SHP77 treated with DMSO at 0.1 percent for 48 hours (cell line): ENCODE measurements at regions not wholly inside any gene's neighbourhood (a gene's known extent, or its start where the extent isn't known, plus 50 kb on each side); places are given as distances from the start of the nearest gene placed in this dataset.
A peak's percentile ranks its signal among the peaks of the same experiment; 100 is the strongest.

Experiments used
- DNase-seq: peaks from one replicate; lab custom pipeline; 2025; lab: John Stamatoyannopoulos, UW

DNA sequence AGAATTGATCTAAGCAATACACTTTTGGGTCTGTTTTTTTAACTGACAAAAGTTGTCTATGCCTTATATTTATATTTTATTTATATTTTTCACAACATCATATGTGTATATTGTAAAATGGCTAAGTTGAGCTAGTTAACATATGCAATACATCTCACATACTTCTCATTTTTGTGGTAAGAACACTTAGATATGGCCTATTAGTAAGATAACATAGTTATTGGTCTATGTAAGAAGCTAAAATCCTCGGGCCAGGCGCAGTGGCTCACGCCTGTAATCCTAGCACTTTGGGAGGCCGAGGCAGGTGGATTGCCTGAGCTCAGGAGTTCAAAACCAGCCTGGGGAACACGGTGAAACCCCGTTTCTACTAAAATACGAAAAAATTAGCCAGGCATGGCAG is 275.6 kb upstream of the ID2 start:
- DNase-seq, result no peak

DNA sequence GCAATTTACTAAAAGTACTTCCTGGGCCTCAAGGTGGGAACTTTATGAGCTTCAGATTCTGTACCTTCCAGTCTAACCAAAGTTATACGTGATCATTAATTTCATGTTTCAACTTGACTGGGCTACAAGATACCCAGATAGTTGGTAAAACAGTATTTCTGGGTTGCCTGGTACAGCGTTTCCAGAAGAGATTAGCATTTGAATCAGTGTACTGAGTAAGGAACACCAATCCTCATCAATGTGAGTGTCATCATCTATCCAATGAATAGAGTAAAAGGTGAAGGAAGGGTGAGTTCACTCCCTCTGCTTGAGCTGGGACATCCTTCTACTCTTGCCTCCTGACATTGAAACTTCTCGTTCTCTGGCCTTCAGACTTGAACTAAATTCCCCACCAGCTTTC is 274.5 kb upstream of the ID2 start:
- DNase-seq, result no peak

DNA sequence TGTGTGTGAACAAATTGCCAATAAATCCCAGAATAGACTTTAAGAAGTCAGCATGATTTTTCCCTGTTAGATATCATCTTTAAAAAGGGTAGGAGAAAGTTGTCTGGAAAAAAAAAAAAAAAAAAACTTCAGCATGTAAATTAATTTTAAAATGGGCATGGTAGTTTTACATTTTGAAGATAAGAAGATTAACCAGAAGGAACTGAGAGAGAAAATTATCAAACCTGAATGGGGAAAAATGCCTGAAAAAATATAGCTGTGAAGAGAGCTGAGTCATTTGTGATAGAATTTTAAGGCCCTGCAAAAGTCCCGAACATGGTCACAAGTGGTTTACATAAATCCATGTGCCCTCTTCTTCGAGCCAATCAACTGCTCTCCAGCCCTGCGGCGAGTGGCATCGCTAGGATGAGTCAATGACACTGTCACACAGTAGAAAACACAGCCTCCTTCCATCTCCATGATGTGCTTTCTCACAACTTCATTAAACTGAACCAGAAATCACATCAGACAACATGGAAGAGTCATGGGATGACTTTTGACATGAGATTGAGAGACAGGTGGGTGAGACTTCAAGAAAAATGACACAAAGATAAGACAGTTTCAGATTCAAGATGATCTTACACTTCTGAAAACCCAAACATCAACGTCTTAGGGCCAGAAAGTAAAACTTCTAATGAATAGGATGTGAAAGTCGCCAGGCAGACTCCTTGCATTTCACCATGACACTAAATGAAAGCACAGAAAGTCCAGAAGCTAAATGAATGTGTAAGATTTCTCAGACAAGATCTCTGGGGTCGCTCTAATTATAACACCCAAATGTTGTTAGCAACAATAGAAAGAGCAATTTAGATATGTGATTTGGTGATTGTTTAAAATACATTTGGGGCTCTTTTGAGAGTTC is 273.0 kb upstream of the ID2 start:
- no peak for DNase-seq

DNA sequence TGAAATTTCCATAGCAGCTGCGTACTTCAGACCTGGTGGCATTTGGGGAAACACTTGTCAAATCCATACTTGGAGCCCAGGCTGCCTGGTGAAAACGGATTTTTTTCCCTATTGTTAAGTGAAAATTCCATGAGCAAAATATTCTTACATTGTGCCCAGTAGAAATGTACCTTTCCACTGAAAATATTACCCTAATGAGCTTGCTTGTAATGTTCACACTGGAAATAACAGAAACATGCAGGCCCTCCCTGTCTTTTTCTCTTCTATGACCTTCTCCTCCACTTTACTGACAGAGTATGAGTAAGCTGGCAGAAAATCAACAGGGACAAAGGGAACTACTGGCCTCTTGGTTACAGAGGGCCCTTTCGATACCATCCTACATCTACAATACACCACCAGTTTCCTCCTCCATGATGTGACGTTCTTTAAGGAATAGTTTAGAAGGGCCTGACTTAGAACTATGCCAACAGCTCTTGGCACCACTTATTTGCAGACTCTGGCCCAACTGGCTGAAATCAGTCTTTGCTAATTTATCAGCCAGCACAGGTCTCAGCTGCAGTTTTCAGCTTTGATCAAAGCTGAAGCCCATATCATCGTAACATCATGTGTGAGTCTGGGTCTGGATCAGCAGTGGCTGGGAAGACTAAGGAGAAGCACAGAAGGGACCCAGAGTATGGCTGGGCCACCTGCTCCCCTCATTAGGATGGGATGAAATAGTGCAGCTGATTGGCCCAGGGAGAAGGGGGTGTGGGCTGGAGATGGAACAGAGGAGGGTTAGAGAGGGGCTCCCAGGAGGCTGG is 272.2 kb upstream of the ID2 start:
- DNase-seq, result no peak

DNA sequence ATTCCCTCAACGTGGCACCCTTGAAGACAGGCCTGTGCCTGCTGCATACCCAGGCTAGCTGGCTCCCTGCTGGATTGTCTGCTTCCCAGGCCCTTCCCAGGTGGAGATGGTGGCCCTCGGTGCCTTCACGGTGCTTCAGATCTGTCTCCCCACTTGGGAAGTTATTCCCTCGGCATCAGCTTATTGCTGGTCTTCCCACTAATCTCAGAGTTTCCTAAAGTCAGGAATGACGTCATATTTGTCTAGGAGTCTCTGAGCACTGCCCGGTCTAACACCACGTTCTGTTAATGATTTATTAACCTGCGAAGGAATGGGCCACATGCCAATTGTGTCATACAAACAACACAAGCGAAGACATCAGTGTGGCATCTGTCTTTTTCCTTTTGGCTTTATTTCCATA is 269.8 kb upstream of the ID2 start:
- peak; percentile 44 for DNase-seq

DNA sequence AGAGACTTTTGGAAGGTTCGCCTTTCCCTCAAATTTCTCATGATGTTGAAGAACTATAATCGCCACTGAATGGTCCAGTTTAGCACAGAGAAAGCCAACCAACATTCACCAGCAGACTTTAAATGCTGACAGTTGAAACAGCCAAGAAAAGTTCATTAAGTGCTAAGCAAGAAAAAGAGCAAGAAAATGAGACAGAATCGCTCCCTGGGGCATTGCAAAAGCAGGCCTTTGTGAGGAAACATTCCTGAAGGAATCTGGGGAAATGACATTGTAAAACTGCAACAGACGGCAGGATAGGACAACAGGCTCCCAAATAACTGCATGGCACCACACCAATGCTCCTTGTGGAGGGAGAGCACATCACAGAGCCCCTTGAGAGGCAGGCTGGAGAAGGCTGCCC is 269.3 kb upstream of the ID2 start:
- no peak for DNase-seq

DNA sequence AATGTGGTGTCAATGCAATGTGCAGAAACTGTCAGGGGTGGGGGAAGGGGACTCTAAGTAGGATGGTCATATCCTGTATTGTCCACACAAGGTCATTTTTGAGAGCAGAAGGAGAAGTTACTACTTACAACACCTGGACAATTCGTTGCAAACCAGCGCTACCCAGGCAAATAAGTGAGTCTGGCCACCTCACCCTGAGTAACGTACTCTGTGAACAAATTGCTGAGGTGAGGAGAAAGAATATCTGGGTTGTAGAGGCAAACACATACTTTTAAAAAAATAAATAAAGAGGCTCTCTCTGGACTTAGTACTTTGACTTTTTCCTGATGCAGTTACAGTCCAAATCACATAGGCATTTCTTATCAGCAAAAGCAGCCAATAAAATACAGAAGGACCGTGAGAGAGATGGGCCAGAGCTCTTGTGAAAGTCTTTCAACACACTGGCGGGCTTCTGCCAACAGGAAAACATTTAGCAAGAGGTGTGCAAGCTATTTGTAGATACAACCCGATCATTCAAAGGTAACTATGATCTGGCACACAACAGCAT is 268.2 kb upstream of the ID2 start:
- no peak for DNase-seq

DNA sequence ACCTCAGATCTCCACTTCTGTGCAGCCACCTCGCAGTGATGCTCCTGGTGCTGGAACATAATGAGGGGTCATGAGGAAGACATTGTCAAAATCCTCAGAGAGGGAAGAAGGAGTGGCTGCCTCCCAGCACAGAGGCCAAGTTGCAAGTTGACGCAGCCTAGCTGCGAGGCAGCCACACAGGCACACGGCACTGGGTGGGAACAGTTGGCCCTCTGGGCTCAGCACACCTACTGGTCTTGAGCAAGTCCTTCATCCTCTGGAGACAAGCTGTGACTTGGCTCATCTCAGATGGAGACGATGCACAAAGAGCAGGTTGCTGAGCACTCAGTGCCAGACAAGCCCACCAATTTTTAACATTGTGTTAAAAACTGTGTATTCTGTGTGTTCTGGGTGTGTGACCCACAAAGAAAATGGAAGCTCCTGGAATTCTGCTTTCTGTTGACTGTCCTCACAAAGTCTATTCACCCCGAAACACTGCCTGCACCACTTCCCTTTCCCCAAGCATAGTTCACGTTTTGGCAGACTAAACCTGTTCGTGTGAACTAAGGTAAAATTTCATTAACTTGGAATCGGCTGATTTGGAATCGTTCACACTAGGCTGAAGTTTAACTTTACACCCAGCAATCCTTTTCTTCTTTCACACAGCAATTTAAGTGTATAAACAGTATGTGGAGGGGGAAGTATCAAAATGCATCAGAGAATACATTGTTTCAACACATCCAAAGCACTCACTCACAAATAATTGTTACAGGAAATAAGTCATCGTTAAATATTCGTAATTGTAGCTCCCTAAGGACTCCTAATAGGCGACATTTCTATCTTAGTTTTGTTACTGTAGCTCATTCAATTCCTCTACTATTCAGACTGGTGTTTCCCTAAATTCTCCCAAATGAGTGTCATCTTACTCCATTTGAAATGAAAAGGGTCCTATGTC is 266.6 kb upstream of the ID2 start:
- no peak for DNase-seq

DNA sequence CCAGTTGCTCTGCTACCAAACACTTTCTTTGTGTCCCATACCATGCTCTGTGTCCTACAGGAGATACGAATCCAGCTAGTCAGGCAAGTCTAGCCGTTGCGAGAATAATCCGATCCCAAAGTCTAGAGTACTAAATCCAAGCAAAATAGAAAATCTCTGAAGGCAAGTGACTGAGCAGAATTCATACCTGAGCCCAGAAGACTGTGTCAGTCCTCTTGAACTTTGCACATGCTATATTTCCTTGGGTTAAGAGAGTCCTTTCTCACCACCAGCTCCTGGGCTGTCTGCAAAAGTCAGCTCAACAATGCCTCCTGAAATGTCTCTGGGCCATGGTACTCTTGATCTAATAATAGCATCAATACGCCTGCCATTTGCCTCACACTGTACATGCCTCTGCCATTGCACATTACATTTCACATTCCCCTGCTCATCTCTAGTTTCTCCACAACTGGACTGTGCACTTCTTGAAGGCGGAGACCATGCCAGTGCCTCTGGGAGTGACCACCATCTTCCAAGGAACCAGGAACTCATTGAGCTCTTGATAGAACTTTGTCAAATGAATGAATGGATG is 265.8 kb upstream of the ID2 start:
- DNase-seq, result no peak

DNA sequence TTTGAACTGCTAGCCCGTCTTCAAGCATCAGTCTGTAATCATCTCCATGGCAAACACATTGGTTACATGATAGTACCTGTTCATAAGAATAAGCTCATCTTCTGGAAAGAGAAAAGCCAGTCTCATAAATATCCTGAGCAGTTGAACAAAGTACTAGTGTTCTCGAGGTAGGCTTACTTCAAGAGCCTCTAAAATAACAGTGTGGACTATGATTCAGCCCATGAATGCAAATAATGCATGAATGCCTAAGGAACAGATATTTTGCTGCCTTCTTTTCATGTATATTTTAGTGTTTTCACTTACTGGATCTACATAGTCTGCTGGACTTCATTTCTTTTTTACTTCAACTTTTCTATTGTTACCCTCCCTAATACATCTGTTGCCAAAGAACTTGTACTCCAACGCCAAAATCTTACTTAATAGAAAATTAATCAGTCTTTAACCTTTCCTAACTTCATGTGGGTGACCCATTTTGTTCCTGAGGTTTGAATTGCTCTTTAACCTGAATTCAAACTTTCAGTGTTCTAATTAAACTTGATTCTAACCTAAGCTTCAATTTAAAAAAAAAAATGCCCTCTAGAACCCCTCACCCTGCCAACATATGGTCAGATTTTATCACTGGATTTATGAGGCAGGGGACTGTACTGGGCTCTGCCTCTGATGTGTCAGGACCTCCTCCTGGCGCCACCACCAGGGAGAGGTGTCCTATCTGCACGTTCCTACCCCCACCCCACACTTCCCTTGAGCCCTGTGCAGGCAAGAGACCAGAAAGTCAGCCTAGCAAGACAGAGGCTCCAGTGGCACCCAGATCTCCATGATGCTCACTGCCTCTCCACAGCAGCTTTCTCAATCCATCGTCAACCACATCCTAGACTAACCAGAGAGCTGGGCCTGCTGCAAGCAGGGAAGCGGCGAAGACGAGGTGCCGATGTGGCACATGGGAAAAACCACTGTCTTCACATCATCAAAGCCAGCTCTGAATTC is 264.7 kb upstream of the ID2 start:
- no peak for DNase-seq

DNA sequence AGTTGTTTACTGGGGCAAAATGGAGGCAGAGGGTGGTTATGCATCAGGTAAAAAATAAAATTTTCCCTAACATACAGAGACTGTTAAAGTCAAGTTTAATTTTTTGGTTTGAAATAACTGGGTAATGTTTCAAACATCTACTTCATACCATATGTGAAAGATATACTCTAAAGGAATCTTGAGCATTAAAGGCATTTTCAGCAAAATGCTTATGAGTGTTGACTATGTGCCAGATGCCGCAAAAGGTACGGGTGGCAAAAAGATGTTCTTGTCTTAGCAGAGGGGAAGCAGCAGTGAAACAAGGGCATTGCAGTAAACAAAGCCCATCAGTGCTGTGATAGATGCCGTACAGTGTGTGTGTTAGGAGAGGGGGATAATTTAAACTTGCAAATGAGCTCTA is 263.1 kb upstream of the ID2 start:
- no peak for DNase-seq

DNA sequence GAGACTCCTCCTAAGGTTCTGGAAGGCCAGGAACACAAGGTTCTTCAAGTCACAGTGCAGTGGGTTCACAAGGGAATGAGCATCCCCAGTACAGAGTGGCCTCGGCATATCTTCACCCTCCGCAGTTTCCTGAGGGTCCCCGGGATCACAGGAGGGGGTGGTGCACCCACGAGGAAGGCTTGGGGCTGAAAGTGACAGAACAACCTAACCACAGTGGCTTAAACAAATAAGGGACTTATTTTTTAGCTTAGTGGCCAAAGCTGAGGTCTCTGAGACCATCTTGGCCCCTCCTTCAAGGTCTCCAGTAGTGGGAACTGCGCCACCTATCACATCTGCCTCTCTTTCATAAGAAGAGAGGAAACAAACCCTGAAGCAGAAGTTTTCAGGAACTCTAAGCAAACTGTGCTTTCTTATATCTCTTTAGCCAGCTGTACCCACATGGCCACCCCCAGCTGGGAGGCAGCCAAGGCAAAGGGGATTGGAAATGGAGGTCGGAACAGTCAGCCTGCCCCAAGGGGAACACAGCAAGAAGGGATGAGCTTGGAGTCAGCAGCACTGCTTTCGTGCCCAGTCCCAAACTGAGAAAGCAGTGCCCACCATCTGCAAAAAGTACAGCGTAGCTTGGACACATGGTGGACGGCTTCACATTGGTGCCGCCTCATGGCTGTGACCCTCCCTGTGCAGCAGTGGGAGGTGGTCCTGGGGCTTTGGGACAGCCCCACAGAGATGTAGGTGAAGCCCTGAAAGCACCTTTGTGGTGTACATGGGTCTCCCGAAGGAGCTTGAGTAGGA is 260.0 kb upstream of the ID2 start:
- no peak for DNase-seq

DNA sequence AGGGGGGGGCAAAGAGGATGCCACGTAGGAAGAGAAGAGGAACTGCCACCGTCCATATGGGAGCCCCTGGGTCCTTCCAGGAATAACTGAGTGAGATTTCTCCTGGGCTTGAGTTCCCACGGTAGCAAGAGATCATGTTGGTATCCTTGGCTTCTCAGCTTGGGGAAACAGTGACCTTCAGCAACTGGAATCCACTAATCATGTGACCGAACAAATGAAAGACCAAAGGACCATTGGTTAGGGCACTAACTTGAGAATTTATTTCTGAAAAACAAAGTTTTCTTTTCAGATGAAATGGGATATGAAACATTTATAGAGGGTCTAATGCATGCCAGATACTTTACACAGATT is 259.4 kb upstream of the ID2 start:
- no peak for DNase-seq

DNA sequence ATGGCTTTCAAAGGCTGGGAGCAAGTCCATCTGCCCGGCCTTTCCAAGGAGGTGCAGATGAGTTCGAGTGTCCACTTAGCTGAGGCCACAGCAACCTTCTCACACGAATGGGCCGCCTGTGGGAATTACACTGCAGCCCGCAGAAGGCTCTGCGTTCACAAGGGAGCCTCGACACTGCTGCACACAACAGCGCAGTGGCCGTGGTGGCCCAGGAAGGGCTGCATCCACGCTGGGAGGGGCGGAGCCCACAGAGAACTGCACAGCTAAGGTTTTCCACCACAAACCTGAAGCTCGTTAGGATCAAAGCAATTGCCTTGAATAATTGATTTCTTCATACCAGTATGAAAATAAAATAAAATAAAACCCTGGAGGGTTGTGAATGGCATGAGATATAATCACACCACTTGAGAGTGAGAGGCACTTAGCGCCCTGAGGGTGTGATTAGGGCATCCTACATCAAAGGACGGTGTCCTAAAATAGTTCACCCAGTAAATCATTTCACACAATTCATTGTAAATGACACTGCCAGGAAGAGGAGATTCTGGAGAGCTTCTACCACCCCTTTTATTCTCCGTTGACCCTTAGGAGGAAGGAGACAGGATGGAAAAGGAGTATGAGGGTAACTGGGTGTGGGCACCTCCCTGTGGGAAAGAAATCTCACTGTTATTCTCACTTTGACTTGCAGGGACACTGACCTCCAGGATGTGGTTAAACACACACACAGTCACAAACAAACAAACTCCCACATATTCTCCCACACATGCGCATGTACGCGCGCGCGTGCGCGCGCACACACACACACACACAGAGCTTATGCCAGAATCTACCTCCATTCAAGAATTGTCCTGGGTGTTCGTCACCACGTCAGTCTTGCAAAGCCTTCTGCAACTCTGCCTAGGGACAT is 256.6 kb upstream of the ID2 start:
- no peak for DNase-seq

DNA sequence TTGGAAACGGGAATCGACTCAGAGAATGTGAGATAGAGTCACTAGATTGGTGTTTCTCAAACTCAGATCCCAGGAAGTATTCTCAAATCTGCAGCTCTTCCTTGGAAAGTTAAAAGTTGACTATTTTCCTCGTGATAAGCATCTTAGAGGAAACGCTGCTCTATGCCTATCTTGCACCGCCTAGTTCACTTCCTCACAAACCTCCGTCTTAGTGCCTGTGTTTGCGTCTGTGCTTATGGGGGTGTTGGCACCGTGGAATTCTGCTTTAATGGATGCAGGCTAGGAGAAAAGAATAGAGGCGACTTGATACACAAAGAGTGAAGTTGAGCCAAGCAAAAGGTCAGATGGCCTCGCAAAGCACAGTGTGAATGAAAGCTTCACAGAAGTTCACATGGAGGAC is 255.3 kb upstream of the ID2 start:
- DNase-seq, result no peak

DNA sequence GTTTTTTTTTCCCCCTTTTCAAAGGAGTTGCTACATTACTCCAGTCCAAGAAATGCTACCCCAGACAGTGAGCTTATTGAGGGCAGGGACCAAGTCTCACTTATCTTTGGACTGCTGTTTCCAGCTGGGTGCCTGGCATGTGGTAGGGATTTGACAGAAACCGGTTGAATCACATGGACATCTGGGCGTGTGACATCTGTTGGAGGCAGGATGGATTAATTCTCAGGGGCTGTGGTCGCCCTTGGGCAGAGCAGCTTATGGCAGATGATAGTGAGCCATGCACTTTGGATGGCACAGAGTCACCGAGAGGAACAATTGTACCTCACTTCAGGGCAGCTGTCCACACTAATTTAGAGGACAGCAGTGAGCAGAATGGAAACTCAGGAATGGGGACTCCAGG is 254.6 kb upstream of the ID2 start:
- no peak for DNase-seq

DNA sequence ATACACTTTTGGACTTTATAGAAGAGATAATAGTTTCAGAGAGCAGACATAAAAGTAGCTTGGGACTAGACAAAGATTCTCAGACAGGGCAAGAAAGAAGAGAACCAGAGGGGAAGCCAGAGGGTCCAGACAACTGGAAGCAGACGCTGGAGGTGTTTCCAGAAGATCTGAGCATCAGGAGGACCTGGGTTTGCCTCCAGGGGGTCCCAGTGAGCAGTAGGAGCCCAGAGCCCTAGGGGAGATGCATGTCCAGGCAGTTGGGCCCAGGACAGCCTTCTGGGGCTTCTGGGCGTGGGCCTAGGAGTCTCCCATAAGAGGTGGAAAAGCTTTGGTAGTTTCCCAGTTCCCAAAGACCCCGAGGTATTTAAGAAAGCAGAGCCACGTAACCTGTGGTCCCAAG is 251.2 kb upstream of the ID2 start:
- DNase-seq, result no peak

DNA sequence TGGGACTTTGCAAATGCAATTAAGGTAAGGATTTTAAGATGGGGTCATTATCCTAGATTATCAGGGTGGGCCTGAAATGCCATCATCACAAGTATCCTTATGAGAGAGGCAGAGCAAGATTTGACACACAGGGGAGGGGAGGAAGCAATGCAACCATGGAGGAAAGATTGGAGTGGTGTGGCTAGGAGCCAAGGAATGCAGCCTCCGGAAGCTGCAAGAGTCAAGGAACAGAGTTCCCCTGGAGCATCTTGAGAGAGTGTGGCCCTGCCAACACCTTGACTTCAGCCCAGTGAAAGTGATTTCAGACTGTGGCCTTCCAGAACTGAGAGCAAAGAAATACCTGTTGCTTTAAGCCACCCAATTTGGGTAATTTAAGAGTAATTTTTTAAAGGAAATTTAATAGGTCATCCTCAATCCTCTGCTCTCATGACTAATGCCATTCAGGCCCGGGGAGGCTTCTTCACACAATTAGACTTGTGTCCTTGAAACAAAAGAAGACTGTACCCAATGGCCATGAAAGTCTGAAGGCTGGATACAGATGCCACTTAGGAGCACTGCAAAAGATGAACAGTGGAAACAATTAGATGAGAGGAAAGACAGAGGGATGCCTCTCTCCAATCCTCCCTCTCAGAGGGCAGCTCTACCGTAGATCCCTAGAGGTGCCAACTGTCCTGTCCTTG is 250.3 kb upstream of the ID2 start:
- no peak for DNase-seq
